NCI-H510A (cell line): ENCODE measurements at regions not wholly inside any gene's neighbourhood (a gene's known extent, or its start where the extent isn't known, plus 50 kb on each side); places are given as distances from the start of the nearest gene placed in this dataset.

Experiments
- DNase-seq: peaks from one replicate; lab custom pipeline; 2025; lab: John Stamatoyannopoulos, UW

DNA sequence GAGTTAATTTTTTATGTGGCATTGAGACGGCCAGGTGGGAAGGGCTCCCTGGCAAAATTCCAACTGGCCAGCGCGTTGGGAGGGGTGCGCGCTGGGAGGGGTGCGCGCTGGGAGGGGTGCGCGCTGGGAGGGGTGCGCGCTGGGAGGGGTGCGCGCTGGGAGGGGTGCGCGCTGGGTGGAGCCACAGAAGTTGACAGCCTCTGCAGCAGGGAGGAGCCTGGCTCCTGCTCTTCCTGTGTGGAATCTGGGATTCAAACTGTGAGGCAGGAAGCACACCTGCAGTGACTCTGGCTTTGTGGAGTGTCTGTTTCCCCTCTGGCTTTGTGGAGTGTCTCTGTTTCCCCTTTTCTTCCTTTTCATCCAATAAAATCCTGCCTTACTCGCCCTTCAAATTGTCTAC is 147.9 kb upstream of the CBLN2 start:
- DNase-seq: peak; percentile 74

DNA sequence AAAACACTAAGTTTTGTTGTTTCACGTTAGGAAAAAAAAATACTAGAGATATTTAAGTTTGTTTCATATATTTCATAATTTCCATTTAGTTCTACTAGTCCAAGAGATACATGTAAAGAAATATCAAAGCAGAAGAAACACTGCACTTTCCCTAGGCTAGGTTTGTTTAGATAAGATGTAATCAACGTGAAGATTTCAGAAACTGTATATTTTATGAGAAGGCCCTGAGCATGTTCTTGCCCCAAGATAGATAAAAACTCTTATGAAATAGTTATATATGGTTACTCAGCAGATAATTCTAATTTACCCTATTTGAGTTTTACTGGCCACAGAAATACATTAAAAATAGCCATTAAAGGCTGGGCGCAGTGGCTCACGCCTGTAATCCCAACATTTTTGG is 143.6 kb upstream of the CBLN2 start:
- DNase-seq: no peak

GRCh38 chr18:72675394-72675793 is 131.3 kb upstream of the CBLN2 start:
- DNase-seq: no peak

- DNase-seq: no peak
Observed at GRCh38 chr18:72674710-72675109, 130.6 kb upstream of the CBLN2 start.

DNA sequence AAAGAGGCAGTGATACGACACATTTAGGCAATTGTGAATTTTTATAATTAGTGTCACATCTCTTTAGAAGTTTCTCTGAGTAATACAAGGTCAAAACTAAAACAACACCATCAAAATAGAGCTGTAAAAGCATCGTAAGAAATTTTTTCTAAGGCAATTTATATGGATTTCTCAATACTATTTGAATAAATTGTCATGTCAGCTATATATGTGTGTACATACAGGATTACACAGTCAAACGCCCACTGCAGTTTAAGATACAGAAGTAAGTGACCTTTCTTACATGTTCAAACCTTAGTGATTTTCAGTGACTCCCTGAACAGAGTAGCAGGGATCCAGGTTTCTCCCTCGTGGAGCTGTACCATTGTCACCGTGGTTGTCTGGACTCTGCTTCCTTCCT is 129.1 kb upstream of the CBLN2 start:
- no peak for DNase-seq

- no peak for DNase-seq
Observed at GRCh38 chr18:72672364-72673184, 128.4 kb upstream of the CBLN2 start.

- DNase-seq: no peak
Observed at GRCh38 chr18:72667932-72668331, 123.8 kb upstream of the CBLN2 start.

GRCh38 chr18:72652990-72653593 is 109.0 kb upstream of the CBLN2 start:
- no peak for DNase-seq

GRCh38 chr18:72651033-72651432 is 106.9 kb upstream of the CBLN2 start:
- no peak for DNase-seq

- DNase-seq: no peak
Observed at GRCh38 chr18:72648481-72648960, 104.4 kb upstream of the CBLN2 start.

DNA sequence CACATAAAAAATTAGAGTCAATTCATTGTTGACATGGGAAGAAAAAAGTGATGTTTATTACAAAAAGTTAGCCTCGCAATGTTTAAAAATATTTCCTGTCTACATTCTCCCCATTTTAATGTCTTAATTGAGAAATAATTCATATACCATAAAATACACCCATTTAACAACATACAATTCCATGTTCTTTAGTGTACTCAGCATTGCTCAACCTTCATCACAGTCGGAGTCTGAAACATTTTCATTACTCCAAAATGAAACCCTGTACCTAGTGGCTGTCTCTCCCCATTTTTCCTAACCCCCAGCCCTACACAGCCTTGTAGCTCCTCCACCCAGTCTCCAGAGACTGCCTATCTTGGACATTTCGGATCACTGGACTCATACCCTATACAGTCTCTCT is 103.9 kb upstream of the CBLN2 start:
- no peak for DNase-seq

DNA sequence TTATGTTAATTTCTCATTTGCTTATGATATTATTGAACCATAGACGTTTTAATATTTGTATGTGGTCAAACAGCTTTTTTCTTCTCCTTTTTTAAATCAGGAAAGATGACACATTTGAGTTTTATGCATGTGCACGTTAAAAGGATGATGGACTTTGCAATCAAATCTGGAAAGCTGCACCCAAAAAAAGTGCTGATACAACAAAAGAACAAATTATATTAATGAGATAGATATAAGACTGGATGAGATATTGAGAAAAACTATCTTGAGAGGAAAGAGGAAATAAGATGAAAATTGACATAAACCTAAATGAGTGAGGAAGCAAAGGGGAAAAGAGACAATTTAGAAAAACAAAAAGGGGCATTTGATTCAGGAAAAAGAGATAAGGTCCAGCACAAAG is 96.4 kb upstream of the CBLN2 start:
- DNase-seq: no peak

GRCh38 chr18:72638376-72638775 is 94.2 kb upstream of the CBLN2 start:
- no peak for DNase-seq

- no peak for DNase-seq
Observed at GRCh38 chr18:72637721-72638120, 93.6 kb upstream of the CBLN2 start.

GRCh38 chr18:72637299-72637698 is 93.2 kb upstream of the CBLN2 start:
- DNase-seq: no peak

DNA sequence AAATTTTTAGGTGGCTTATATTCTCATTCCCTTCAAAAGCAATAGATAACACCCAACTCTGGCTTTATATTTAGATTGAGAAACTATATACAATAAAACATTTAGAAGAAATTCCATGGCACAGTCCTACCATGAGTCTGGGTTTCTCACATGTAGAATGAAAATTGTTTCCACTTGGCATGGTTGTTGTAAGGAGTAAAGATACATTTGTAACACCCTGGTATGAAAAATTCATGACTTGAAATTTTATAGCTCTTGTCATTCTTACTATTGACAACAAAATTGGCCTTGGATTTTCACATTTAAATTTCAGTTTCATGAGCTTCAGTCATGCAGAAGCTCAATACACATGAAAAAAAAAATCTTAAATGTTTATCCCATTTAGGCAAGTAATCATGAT is 92.5 kb upstream of the CBLN2 start:
- no peak for DNase-seq

DNA sequence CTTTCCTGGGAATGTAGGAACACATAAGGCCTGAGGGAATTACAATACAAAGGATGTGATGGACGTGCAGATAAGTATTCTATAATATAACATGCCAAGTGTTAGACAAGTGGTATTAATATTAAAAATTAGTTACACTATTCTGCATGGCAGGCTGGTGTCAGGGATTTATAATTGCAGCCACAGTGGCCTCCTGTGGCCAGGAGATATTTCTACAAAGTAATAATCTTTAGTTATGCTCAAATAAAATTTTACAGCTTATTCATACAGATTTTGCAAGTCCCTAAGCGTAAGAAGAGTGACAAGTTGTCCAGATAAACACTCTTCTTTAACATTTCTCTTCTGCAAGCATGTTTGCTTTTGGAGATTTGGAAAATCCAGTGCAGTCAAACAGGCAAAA is 90.4 kb upstream of the CBLN2 start:
- DNase-seq: no peak

GRCh38 chr18:72630991-72631390 is 86.8 kb upstream of the CBLN2 start:
- DNase-seq: no peak

DNA sequence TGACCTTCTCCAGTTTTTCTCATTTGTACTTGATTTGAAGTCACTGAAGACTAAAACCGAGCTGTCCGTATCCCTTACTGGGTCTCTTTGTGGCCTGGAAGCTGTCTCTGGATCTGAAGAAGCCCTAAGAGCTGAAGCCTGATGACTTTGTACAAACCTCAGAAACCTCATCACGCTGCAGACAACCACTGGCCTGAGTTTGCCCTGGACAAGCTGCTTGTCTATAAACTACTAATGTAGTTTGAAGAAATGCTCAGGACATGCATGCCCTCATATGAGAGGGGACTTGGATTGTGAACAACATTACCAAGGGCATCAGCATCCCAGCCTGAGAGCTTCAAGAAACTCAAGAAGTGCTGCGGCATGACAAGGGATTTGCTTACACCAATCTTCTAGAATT is 79.3 kb upstream of the CBLN2 start:
- DNase-seq: no peak

DNA sequence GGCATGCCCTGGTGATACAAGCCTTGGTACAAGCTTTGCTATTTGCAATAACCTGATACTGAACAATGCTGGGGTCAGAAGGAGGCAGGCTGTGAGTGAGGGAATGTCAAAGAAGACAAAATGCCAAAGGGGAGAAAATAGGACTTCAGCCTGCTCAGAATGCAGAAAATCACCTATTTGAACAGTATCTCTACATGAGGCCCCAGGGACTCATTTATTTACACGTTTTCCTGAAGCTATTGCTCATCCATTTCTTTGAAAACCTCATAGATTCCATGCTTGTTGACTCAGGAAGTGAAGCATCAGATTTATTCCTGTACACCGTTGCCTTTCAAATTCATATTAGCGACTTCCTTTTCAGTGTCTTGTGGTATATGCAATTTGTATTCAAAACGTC is 69.4 kb upstream of the CBLN2 start:
- no peak for DNase-seq

GRCh38 chr18:72612894-72613533 is 68.9 kb upstream of the CBLN2 start:
- no peak for DNase-seq

DNA sequence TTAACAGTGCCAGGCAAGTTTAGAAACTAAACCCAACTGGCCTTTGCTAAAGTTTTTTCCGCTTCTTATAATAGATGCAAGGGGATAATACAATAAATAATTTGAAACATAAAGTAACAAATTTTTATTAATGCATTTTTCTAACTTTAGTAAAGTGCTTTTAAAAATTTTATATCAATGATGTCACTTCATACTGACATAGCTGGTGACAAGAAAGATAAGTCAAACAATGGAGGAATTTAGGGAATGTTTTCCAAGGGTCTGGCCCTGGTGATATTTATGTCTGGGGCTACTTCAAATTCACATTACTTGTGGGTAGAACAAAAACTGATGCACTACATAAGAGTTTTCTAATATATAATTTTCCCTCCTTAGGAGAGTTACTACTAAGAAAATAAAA is 61.2 kb upstream of the CBLN2 start:
- DNase-seq: no peak

DNA sequence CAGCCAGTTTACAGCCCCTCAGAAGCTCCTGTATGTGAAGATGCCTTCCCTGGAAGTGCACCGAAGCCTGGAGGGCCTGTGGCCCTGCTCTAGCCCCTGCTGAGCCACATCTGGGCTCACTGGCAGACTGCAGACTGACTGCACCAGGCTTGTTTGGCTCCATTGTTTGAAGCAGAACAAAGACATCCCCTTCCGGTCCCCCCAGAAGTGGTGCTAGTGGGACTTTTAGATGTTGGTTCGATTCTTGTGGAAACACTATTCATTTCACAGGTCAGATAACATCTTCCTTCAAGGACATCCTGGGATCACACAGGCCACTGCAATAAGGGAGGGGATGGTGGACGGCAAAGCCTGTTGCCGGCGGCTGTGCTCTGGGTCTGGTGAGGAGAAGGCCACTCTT is 57.8 kb upstream of the CBLN2 start:
- no peak for DNase-seq
